ENCODE measurements at regions not wholly inside any gene's neighbourhood (a gene's known extent, or its start where the extent isn't known, plus 50 kb on each side); places are given as distances from the start of the nearest gene placed in this dataset.
"Not testable (repeated sequence)": the region's sequence is repeated elsewhere in the genome, so short reads cannot be mapped to it uniquely, and the experiment has no call there.

- DNase-seq (no peak), ATAC-seq (no peak)
- intact Hi-C loops (cut with DNase I, micrococcal nuclease), result no loop called here
Measured at GRCh38 chr6:114833211-114833610, 490.4 kb upstream of the HS3ST5 start.

GRCh38 chr6:114830515-114830914 is 487.7 kb upstream of the HS3ST5 start:
- intact Hi-C loops (cut with DNase I, micrococcal nuclease), result no loop called here
- no peak for DNase-seq
- ATAC-seq, result no peak

- intact Hi-C loops (cut with DNase I, micrococcal nuclease), result no loop called here
- ATAC-seq (no peak), DNase-seq (no peak)
Measured at GRCh38 chr6:114827135-114827534, 484.3 kb upstream of the HS3ST5 start.

- intact Hi-C loops (cut with DNase I, micrococcal nuclease), result no loop called here
- DNase-seq, result no peak
- ATAC-seq, result no peak
Measured at GRCh38 chr6:114824409-114824808, 481.6 kb upstream of the HS3ST5 start.

- no peak for DNase-seq
- ATAC-seq, result no peak
Measured at GRCh38 chr6:114816678-114817077, 473.9 kb upstream of the HS3ST5 start.

GRCh38 chr6:114810468-114810867 is 467.6 kb upstream of the HS3ST5 start:
- DNase-seq (no peak), ATAC-seq (no peak)
- intact Hi-C loops (cut with DNase I, micrococcal nuclease), result no loop called here

More at GRCh38 chr6:114816678-114817077, 473.9 kb upstream of the HS3ST5 start:
- intact Hi-C loops (cut with DNase I, micrococcal nuclease), result no loop called here

- intact Hi-C loops (cut with DNase I, micrococcal nuclease); DNase-seq; ATAC-seq: not testable (repeated sequence)
Measured at GRCh38 chr6:114805426-114805825, 462.6 kb upstream of the HS3ST5 start.

- ATAC-seq (no peak), DNase-seq (no peak)
- intact Hi-C loops (cut with DNase I, micrococcal nuclease), result no loop called here
Measured at GRCh38 chr6:114796576-114796975, 453.8 kb upstream of the HS3ST5 start.

GRCh38 chr6:114793428-114793827 is 450.6 kb upstream of the HS3ST5 start:
- intact Hi-C loops (cut with DNase I, micrococcal nuclease), result no loop called here
- ATAC-seq, result no peak
- DNase-seq, result no peak

GRCh38 chr6:114785235-114786127 is 442.7 kb upstream of the HS3ST5 start:
- intact Hi-C loops (cut with DNase I, micrococcal nuclease), result no loop called here
- ATAC-seq, result no peak

GRCh38 chr6:114783783-114784182 is 441.0 kb upstream of the HS3ST5 start:
- ATAC-seq (no peak), DNase-seq (no peak)
- intact Hi-C loops (cut with DNase I, micrococcal nuclease), result no loop called here

More at GRCh38 chr6:114785235-114786127, 442.7 kb upstream of the HS3ST5 start:
- DNase-seq, result no peak

GRCh38 chr6:114783083-114783482 is 440.3 kb upstream of the HS3ST5 start:
- intact Hi-C loops (cut with DNase I, micrococcal nuclease), result no loop called here
- ATAC-seq (no peak), DNase-seq (no peak)

- DNase-seq, result no peak
- no peak for ATAC-seq
- intact Hi-C loops (cut with DNase I, micrococcal nuclease), result no loop called here
Measured at GRCh38 chr6:114764866-114765265, 422.0 kb upstream of the HS3ST5 start.

- intact Hi-C loops (cut with DNase I, micrococcal nuclease), result no loop called here
- DNase-seq, result no peak
- ATAC-seq, result no peak
Measured at GRCh38 chr6:114762145-114762544, 419.3 kb upstream of the HS3ST5 start.

- intact Hi-C loops (cut with DNase I, micrococcal nuclease), result no loop called here
- ATAC-seq (no peak), DNase-seq (peak in 1 of 2 donors; percentile 30)
Measured at GRCh38 chr6:114747995-114748625, 405.3 kb upstream of the HS3ST5 start.

- intact Hi-C loops (cut with DNase I, micrococcal nuclease), result no loop called here
- ATAC-seq, result no peak
- DNase-seq, result no peak
Measured at GRCh38 chr6:114740547-114740946, 397.7 kb upstream of the HS3ST5 start.

GRCh38 chr6:114739656-114740055 is 396.8 kb upstream of the HS3ST5 start:
- no peak for ATAC-seq
- DNase-seq, result no peak
- intact Hi-C loops (cut with DNase I, micrococcal nuclease), result no loop called here

- DNase-seq (no peak), ATAC-seq (no peak)
- intact Hi-C loops (cut with DNase I, micrococcal nuclease), result no loop called here
Measured at GRCh38 chr6:114735025-114735735, 392.4 kb upstream of the HS3ST5 start.

- intact Hi-C loops (cut with DNase I, micrococcal nuclease), result no loop called here
- DNase-seq (no peak), ATAC-seq (no peak)
Measured at GRCh38 chr6:114733596-114733995, 390.8 kb upstream of the HS3ST5 start.

Data from left colon (tissue), 2 donors.